ENCODE measurements at regions not wholly inside any gene's neighbourhood (a gene's known extent, or its start where the extent isn't known, plus 50 kb on each side); places are given as distances from the start of the nearest gene placed in this dataset.

- Histone ChIP-seq H3K27ac (no peak overlapping the region), H3K4me1 (no peaks in the 10 kb centered on the region), H3K36me3 (no peaks in the 10 kb centered on the region), H3K4me3 (no peak overlapping the region), H3K9me3 (no peaks in the 10 kb centered on the region), H3K27me3 (no peaks in the 10 kb centered on the region)
- no peak for TF ChIP-seq POLR2A (IDR thresholded peaks at IDR 0.05)
- no peak for TF ChIP-seq CTCF (IDR thresholded peaks at IDR 0.05)
- DNase-seq = no peak
These were observed 812.4 kb upstream of the DPPA4 start for GRCh38 chr3:110149763-110150162.

GRCh38 chr3:110157221-110157620 lies 819.9 kb upstream of the DPPA4 start:
- Histone ChIP-seq H3K4me1 (no peaks in the 10 kb centered on the region), H3K9me3 (no peaks in the 10 kb centered on the region), H3K27ac (no peak overlapping the region), H3K27me3 (no peaks in the 10 kb centered on the region), H3K36me3 (no peaks in the 10 kb centered on the region), H3K4me3 (no peak overlapping the region)
- DNase-seq = no peak
- TF ChIP-seq CTCF (IDR thresholded peaks at IDR 0.05) (no peak), POLR2A (IDR thresholded peaks at IDR 0.05) (no peak)

- Histone ChIP-seq H3K4me1 (no peaks in the 10 kb centered on the region), H3K27ac (no peak overlapping the region), H3K36me3 (no peaks in the 10 kb centered on the region), H3K27me3 (no peaks in the 10 kb centered on the region), H3K9me3 (no peaks in the 10 kb centered on the region), H3K4me3 (no peak overlapping the region)
- DNase-seq = no peak
- TF ChIP-seq POLR2A (IDR thresholded peaks at IDR 0.05) (no peak), CTCF (IDR thresholded peaks at IDR 0.05) (no peak)
These were observed 827.5 kb upstream of the DPPA4 start for GRCh38 chr3:110164632-110165369.

GRCh38 chr3:110165370-110165743 lies 828.0 kb upstream of the DPPA4 start:
- Histone ChIP-seq H3K36me3 (no peaks in the 10 kb centered on the region), H3K27ac (no peak overlapping the region), H3K27me3 (no peaks in the 10 kb centered on the region), H3K4me3 (no peak overlapping the region), H3K4me1 (no peaks in the 10 kb centered on the region), H3K9me3 (no peaks in the 10 kb centered on the region)
- DNase-seq = no peak
- TF ChIP-seq POLR2A (IDR thresholded peaks at IDR 0.05) = no peak
- no peak for TF ChIP-seq CTCF (IDR thresholded peaks at IDR 0.05)

- Histone ChIP-seq H3K9me3 (no peaks in the 10 kb centered on the region), H3K4me3 (no peak overlapping the region), H3K4me1 (no peaks in the 10 kb centered on the region), H3K27me3 (no peaks in the 10 kb centered on the region), H3K27ac (no peak overlapping the region), H3K36me3 (no peaks in the 10 kb centered on the region)
- no peak for DNase-seq
- TF ChIP-seq POLR2A (IDR thresholded peaks at IDR 0.05) (no peak), CTCF (IDR thresholded peaks at IDR 0.05) (no peak)
These were observed 828.4 kb upstream of the DPPA4 start for GRCh38 chr3:110165753-110166152.

GRCh38 chr3:110166791-110167190 lies 829.4 kb upstream of the DPPA4 start:
- no peaks in the 10 kb centered on the region for H3K36me3 ChIP-seq
- TF ChIP-seq CTCF (IDR thresholded peaks at IDR 0.05) (no peak), POLR2A (IDR thresholded peaks at IDR 0.05) (no peak)
- no peaks in the 10 kb centered on the region for H3K27me3 ChIP-seq
- no peak overlapping the region for H3K4me3 ChIP-seq
- no peak overlapping the region for H3K27ac ChIP-seq
- no peaks in the 10 kb centered on the region for H3K4me1 ChIP-seq
- no peaks in the 10 kb centered on the region for H3K9me3 ChIP-seq
- no peak for DNase-seq

All from Peyer's patch (tissue), 4 donors.